ENCODE measurements at regions not wholly inside any gene's neighbourhood (a gene's known extent, or its start where the extent isn't known, plus 50 kb on each side); places are given as distances from the start of the nearest gene placed in this dataset.
"Not testable (repeated sequence)": the region's sequence is repeated elsewhere in the genome, so short reads cannot be mapped to it uniquely, and the experiment has no call there.

DNA sequence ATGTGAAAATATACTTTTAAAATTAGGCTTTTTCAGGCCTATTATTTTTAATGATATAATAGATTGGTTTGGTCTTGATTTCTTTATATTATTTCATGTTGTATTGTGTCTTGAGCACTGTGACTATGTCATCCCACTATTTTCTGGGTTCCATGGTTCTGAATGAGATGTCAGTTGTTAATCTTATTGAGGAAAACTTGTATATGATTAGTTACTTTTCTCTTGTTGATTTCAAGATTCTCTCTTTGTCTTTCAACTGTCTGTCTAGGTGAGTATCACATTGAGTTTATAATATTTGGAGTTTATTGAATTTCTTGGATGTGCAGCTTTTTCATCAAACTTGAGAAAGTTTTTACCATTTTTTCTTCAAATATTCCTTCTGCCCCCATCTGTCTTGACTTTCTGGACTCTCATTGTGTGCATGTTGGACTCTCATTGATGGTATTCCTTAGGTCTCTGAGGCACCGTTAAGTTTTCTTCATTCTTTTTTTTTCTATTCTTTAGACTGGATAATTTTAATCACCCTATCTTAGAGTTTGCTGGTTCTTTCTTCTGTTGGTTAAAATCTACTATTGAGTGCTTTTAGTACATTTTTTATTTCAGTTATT is 175.8 kb downstream of the TMEM167A start:
- no peak for DNase-seq (ENCODE audit: low read depth in 4 of 4, low spot score in 1 of 4)

GRCh38 chr5:82894716-82895115 is 182.5 kb downstream of the TMEM167A start:
- DNase-seq (ENCODE audit: low read depth in 4 of 4, low spot score in 1 of 4), result no peak

- no peak for DNase-seq (ENCODE audit: low read depth in 4 of 4, low spot score in 1 of 4)
These were observed 188.1 kb downstream of the TMEM167A start for GRCh38 chr5:82889088-82889487.

GRCh38 chr5:82886911-82887310 is 190.3 kb downstream of the TMEM167A start:
- DNase-seq (ENCODE audit: low read depth in 4 of 4, low spot score in 1 of 4), result no peak

GRCh38 chr5:82885627-82886389 is 191.4 kb downstream of the TMEM167A start:
- no peak for DNase-seq (ENCODE audit: low read depth in 4 of 4, low spot score in 1 of 4)

DNA sequence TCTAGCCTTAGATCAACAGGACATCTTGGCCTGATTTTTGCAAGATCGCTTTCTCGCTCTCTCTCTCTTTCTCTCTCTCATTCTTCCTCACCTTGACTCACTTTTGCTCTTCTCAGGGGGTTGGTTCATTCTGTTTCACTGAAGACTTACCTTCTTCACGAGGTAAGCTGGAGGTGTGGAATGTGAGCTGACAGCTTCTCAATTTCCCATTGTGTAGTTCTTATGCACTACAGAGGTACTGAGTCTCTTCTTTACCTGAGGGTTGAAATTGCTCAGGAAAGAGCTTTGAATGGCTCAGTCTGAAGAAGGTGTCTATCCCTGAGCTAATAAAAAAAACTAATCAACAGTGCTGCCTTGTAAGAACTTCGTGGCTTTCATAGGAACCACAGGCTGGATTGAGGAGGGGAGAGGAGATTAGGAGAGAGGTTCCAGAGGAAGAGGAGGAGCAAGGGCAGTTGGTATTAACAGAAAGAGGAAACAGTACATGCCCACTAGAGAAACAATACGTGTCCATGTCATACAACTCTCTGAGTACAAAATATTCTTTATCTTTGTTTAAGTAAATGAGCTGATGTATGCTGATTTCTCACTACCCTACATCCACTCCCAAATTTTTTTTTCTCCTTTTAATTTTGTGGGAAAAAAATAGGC is 192.2 kb downstream of the TMEM167A start:
- DNase-seq (ENCODE audit: low read depth in 4 of 4, low spot score in 1 of 4), result no peak

- no peak for DNase-seq (ENCODE audit: low read depth in 4 of 4, low spot score in 1 of 4)
These were observed 194.9 kb downstream of the TMEM167A start for GRCh38 chr5:82882316-82882715.

- no peak for DNase-seq (ENCODE audit: low read depth in 4 of 4, low spot score in 1 of 4)
These were observed 195.5 kb downstream of the TMEM167A start for GRCh38 chr5:82881571-82882174.

GRCh38 chr5:82879089-82879488 is 198.1 kb downstream of the TMEM167A start:
- DNase-seq (ENCODE audit: low read depth in 4 of 4, low spot score in 1 of 4), result no peak

DNA sequence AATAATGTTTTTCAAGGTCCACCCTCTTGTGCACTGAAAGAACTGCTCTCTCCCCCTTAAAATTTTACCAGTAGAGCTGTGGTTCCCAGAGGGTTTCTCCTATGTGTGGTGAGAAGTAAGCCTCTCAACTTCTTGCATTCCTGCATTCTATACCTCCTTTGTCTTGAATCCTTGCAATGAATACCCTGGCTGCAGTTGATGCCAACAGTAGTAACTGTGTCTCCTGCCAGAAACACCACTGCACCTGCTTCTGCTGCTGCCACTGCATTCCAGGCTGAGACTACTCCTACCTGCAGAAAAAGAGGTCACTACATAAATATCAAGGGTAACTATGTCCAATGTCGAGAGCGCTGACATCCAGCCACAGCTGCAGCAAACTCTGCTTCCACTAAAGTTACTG is 203.7 kb downstream of the TMEM167A start:
- DNase-seq (ENCODE audit: low read depth in 4 of 4, low spot score in 1 of 4), result no peak

DNA sequence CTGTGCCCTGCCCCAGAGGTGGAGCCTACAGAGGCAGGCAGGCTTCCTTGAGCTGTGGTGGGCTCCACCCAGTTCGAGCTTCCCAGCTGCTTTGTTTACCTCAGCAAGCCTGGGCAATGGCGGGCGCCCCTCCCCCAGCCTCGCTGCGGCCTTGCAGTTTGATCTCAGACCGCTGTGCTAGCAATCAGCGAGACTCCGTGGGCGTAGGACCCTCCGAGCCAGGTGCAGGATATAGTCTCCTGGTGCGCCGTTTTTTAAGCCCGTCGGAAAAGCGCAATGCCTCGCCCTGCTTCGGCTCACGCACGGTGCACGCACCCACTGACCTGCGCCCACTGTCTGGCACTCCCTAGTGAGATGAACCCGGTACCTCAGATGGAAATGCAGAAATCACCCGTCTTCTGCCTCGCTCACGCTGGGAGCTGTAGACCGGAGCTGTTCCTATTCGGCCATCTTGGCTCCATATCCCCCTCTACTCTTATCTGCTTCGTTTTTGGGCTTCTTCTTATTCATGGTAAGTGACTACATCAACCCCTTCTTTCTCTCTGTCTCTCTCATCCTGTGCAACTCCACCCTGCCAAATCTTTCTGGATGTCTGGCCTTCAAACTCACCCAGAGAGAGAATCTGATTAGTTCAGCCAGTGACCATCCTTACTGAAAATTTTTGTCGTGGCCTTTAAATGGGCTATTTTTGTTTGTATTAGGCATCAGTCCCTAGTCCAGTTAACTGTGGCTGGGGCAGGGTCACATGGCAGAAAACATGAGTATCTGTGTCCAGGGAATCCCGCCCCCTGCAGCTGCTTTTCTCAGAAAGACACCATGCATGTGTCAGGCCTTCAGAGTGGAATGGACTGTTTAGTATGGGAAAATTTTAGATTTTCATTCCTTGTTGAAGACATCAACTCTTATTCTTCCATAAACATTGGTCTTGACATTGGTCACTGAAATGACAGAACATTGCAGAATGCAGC is 204.6 kb downstream of the TMEM167A start:
- not testable (repeated sequence) for DNase-seq (ENCODE audit: low read depth in 4 of 4, low spot score in 1 of 4)

DNA sequence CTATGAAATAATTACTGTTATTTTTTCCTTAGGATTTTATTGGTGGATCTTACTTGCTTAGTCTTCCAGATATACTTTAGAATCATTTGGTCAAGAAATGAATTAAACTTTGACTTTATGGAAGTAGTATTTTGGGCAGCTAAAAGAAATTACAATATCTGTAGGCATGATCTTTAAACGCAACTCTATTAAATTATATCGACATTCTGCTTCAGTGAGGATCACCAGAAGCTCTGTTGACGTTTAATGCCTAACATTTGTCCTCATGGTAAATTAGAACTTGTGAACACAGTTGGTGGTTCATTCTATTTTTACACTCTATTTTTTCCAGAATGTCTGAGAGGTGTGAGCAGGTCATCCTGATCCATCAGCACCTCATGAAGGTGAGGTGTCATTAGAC is 211.6 kb downstream of the TMEM167A start:
- no peak for DNase-seq (ENCODE audit: low read depth in 4 of 4, low spot score in 1 of 4)

DNA sequence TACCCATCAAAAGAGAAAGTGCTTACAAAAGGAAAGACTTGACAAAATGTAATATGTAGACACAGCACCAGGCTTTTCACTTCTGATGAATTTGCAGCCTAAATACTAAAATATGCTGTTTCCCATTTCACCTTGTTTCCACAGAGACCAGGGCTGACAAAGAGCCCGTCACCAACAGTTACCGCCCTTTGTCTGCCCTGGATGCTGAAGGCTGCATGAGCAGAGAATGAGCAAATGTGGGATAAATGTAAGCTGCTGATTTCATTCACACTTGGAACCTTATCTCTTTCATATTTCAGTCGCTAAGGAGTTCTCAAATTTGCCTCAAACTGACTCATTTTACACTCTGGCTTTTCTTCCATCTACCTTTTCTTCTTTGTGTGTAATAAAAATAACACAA is 213.9 kb downstream of the TMEM167A start:
- DNase-seq (ENCODE audit: low read depth in 4 of 4, low spot score in 1 of 4), result no peak

GRCh38 chr5:82862711-82863110 is 214.5 kb downstream of the TMEM167A start:
- no peak for DNase-seq (ENCODE audit: low read depth in 4 of 4, low spot score in 1 of 4)

DNA sequence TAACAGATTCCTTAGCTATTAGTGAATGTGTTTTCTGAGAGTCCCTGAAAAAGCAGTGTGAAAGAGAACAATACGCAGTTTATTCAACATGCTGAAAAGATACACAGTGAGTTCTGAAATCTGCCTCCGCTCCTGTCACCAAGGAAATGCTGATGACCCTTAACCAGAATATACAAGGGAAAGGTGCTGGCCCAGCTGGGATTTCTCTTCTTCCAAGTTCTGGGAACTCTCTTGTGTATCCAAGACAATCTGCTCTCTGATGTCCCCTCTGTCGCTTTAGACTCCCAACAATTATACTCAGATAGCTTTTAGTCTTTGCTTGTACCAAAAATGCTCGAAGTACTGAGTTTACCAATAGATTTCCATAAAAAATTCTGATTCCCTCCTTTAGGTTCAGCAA is 214.9 kb downstream of the TMEM167A start:
- DNase-seq (ENCODE audit: low read depth in 4 of 4, low spot score in 1 of 4), result no peak

- no peak for DNase-seq (ENCODE audit: low read depth in 4 of 4, low spot score in 1 of 4)
These were observed 215.5 kb downstream of the TMEM167A start for GRCh38 chr5:82861701-82862100.

DNA sequence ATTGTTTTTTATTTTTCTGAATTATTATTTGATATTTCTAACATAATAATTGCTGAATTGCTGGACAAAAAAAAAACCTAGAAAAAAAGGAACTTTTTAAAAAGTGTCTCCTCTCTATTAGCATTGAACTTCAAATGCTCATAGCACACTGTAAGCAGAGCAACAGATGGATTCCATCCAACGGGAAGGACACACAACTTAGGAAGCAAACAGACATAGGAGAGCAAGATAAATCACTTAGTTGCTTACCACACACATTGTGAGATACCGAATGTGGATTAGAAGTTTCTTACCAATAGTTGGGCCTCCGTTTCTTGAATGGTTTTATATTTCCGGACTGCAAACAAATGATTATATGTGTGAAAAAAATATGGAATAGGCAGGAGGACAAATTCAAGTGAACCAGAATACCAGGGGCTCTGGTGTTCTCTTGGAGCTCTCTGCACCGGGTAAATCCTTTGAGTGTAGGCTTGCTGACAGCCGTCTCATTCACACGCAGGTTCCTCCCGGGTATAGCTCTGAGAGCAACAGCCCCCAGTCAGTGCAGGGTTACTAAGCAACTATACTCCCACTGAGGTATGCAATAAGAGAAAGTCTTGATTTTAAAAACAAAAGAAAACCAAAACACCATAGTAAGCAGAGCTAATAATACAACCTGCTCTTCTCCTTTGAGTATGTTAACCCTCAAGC is 217.6 kb downstream of the TMEM167A start:
- no peak for DNase-seq (ENCODE audit: low read depth in 4 of 4, low spot score in 1 of 4)

DNA sequence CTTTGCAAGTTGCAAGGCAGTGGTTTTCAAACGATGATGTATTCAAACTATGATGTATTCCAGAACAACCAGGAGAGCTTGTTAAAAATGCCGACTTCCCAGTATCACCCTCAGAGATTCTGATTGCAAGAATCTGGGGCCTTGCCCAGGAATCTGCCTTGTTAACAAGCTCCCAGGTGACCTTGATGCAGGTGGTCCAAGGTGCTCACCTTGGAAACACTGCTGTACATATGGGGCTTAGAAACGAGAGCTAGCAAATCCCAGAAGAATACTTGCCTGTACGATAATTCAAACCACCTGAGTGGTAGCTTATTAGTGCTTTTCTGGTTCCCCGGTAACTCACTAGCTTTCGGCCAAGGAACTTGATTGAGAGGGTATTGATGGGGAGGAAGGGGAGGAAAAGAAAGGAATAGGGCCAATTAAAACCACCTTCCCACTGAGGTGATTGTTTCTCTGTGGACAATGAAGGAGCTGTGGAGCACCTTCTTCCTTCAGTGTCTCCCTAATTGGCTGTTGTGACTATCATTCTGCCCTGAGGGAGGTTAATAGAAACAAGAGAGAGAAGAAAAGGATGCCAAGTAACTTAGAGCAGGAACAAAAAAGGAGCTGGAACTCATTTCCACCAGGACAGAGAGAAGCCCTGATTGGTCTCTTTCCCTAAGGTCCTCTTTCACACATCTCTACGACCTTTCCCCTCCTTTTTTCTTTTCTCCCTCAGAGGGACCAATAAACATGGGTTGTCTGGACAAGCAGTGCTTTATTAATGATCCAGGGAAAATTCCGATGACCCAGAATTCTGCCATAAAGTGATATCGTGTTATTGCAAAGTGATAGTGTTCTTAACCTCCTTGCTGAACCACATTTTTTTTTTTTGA is 218.8 kb downstream of the TMEM167A start:
- DNase-seq (ENCODE audit: low read depth in 4 of 4, low spot score in 1 of 4), result no peak

DNA sequence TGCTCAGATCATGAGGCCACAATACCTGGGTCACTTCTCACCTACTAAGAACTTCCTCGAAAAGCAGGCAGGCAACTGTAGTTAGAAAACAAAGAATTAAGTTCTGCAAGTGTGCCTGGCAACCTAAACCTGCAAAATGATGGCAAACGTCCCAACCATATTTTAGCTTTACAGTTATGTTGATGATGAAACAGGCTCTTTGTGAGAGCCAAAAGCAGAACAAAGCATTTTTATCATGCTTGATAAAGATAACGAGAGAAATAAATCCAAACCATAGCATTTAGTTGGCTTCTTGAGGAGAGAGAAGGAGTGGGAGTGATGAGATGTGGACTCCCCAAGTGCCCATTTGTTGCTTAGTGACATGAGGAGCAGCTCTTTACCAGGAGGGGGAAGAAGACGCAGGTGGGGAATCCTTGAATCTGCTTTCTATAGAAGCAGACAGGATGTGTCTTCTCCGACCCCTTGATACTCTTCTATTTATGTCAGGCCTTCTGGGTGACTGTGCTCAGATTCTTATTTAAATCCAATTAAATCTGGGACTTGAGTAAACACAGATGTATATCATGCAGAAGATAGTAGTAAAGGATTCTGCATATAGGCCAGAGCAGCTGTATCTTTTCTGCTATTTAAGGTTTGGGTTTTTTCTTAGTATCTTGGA is 221.2 kb downstream of the TMEM167A start:
- no peak for DNase-seq (ENCODE audit: low read depth in 4 of 4, low spot score in 1 of 4)

Measured in stimulated activated CD4-positive, alpha-beta T cell treated with anti-CD3 and anti-CD28 coated beads, Interleukin-1b, Interleukin-23, amount 100 ng/mL, for 24 hours (primary cell).